Subcutaneous abdominal adipose tissue (tissue), 5 donors: ENCODE measurements at regions not wholly inside any gene's neighbourhood (a gene's known extent, or its start where the extent isn't known, plus 50 kb on each side); places are given as distances from the start of the nearest gene placed in this dataset.

Experiments used
- H3K27ac ChIP-seq: one replicate; pipeline ENCODE4 v1.7.0; 2013; ENCODE audit warnings: low read depth, mild to moderate bottlenecking, inconsistent platforms, low read length, moderate library complexity
- H3K27me3 ChIP-seq, 5 donors: one replicate each; pipeline ENCODE4 v1.7.0; 2013; ENCODE audit warnings: low read length in 5 of 5, inconsistent platforms in 1 of 5; ENCODE audit not compliant: control insufficient read depth in 5 of 5, insufficient read depth in 4 of 5
- H3K36me3 ChIP-seq, 5 donors: one replicate each; pipeline ENCODE4 v1.7.0; 2013; ENCODE audit warnings: low read length in 5 of 5; ENCODE audit not compliant: control insufficient read depth in 5 of 5, insufficient read depth in 5 of 5
- H3K4me1 ChIP-seq, 5 donors: one replicate each; pipeline ENCODE4 v1.7.0; 2013; ENCODE audit warnings: low read length in 5 of 5, mild to moderate bottlenecking in 3 of 5, moderate library complexity in 1 of 5; ENCODE audit not compliant: control insufficient read depth in 5 of 5, insufficient read depth in 5 of 5
- H3K4me3 ChIP-seq, 5 donors: one replicate each; pipeline ENCODE4 v1.7.0; 2013; ENCODE audit warnings: low read length in 5 of 5, low read depth in 1 of 5
- H3K9ac ChIP-seq, 5 donors: one replicate each; pipeline ENCODE4 v1.7.0; 2013; ENCODE audit warnings: low read length in 5 of 5, mild to moderate bottlenecking in 4 of 5, moderate library complexity in 3 of 5
- H3K9me3 ChIP-seq, 5 donors: one replicate each; pipeline ENCODE4 v1.7.0; 2013; ENCODE audit warnings: low read length in 5 of 5; ENCODE audit not compliant: control insufficient read depth in 5 of 5
- donor health status: healthy.
- donor health status: healthy.
- donor health status: healthy.
- donor health status: healthy.
- donor health status: healthy.

DNA sequence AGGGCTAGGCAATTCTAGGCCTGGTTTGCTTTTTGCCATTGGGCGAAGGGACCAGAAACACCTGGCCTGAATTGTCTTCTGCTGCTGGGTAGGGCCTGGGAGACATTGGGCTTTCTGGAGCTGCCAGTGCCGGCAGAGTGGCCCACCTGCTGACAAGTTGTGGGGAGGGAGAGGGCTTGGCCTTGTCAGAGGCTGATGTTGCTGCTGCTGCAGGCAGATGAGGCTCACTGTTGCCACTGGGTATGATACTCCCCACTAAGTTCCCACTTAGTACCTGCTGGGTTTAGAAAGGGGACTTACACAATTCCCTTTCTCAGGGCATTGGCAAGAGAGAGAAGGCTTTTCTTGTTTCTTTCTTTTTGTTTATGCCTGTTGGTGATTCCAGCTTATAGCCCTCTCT lies 289.6 kb upstream of the NPVF start:
- Histone ChIP-seq H3K27me3 (no peaks in the 10 kb centered on the region), H3K36me3 (no peaks in the 10 kb centered on the region), H3K9ac (no peak overlapping the region), H3K9me3 (no peaks in the 10 kb centered on the region), H3K4me1 (no peaks in the 10 kb centered on the region), H3K27ac (no peak overlapping the region), H3K4me3 (no peak overlapping the region)

DNA sequence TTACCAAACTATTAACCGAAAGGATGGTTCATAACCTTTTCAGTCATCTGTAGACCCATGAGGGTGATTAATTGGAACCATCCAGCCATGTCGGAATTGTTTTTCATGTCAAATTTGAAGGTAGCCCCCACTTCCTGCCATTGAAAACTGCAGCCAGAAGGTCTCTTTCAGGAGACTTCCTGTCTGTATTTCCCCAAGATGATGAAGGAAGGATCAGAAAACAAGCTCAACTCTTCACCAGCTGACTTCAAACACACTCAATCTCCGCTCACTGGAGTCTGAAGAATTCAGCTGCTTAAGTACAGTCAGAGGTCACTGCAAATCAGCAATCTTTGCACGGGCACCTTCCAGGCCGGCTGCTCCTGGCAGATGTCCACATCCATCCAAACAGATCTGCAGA lies 291.7 kb upstream of the NPVF start:
- H3K4me3 ChIP-seq: no peak overlapping the region
- no peaks in the 10 kb centered on the region for H3K4me1 ChIP-seq
- no peaks in the 10 kb centered on the region for H3K27me3 ChIP-seq
- H3K36me3 ChIP-seq: no peaks in the 10 kb centered on the region
- H3K9me3 ChIP-seq: no peaks in the 10 kb centered on the region
- H3K9ac ChIP-seq: no peak overlapping the region
- H3K27ac ChIP-seq: no peak overlapping the region

DNA sequence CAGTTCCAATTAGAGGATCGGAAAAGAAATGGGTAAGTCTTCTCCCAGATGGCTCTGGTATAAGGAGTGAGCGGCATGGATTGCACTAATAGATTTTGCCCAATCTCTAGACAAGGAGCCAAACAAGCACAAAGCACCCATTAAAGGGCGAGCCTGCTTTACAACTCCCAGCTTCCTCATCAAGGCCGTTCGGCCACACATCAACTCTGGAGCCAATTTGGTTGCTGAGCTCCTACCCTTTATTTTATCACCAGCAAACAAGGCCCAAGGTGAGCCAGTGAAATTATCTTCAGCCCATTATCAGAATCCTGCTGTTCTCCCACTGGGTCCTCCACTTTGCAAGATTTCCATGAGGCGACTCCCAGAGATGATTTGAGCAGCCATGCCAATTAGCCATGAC lies 292.2 kb upstream of the NPVF start:
- H3K27me3 ChIP-seq: no peaks in the 10 kb centered on the region
- no peaks in the 10 kb centered on the region for H3K9me3 ChIP-seq
- no peak overlapping the region for H3K27ac ChIP-seq
- H3K36me3 ChIP-seq: no peaks in the 10 kb centered on the region
- H3K9ac ChIP-seq: no peak overlapping the region
- no peak overlapping the region for H3K4me3 ChIP-seq
- H3K4me1 ChIP-seq: no peaks in the 10 kb centered on the region

DNA sequence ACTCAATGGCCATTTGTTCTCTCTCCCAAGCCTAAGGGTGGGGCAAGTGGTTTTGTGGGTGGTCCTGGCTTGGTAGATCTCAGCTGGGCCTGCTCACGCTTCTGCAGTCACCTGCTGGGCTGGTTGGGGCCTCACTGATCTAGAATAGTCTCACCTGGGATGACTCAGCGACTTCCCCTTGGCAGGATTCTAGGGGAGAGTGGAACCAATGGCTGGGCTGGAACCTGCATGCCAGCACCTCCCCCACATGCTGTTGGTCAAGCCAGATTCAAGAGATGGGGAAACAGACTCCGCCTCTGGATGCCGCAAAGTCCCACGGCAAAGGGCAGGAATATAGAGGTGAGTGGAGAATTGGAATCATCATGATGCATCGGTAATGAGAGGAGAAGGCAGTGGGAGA lies 292.9 kb upstream of the NPVF start:
- Histone ChIP-seq H3K27ac (no peak overlapping the region), H3K27me3 (no peaks in the 10 kb centered on the region), H3K9ac (no peak overlapping the region), H3K9me3 (no peaks in the 10 kb centered on the region), H3K4me3 (no peak overlapping the region), H3K36me3 (no peaks in the 10 kb centered on the region), H3K4me1 (no peaks in the 10 kb centered on the region)

DNA sequence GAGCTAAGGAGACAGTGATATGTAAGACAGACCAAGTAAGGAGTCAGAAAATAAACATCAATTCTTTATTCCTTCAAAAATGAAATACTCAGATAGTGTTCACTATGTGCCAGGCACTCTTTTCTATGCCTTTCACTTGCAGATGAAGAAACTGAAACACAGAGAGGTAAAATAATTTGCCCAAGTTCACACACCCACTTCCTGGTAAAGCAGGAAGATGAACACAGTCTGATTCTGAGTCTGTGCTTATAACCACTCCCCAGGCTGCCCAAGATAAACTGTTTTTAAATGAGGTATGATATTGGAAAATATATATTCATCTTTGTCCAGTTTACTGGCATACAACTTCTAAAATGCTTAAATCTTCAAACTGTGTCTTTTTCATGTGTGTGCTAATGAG lies 294.4 kb upstream of the NPVF start:
- no peaks in the 10 kb centered on the region for H3K4me1 ChIP-seq
- no peak overlapping the region for H3K4me3 ChIP-seq
- no peak overlapping the region for H3K27ac ChIP-seq
- no peaks in the 10 kb centered on the region for H3K27me3 ChIP-seq
- no peaks in the 10 kb centered on the region for H3K36me3 ChIP-seq
- no peaks in the 10 kb centered on the region for H3K9me3 ChIP-seq
- no peak overlapping the region for H3K9ac ChIP-seq

DNA sequence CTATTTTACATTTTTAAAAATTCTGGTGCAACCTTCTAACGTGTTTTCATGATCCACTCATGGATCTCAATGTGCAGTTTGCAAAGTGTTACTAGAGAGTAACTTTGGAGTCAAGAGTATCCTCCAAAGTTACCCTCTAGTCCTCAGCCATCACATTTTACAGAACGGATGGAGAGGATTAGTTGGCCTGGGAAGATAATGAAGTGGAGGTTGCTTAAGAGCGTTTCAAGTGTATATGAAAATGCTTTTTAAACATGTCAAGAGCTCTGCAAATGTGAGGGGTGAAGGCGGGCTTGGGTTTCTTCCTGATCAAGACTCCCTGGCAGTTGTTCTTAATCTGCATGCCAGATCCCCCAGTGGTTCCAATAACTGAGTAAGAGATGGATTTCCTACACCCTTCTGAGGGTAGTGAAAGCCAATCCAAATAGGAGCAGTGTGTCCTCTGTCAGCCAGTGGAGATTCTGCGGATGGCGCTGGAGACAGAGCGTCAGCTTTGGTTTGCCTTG lies 299.4 kb upstream of the NPVF start:
- H3K27me3 ChIP-seq: no peaks in the 10 kb centered on the region
- no peaks in the 10 kb centered on the region for H3K9me3 ChIP-seq
- H3K4me3 ChIP-seq: no peak overlapping the region
- no peak overlapping the region for H3K27ac ChIP-seq
- H3K36me3 ChIP-seq: no peaks in the 10 kb centered on the region
- H3K4me1 ChIP-seq: no peaks in the 10 kb centered on the region
- H3K9ac ChIP-seq: no peak overlapping the region

DNA sequence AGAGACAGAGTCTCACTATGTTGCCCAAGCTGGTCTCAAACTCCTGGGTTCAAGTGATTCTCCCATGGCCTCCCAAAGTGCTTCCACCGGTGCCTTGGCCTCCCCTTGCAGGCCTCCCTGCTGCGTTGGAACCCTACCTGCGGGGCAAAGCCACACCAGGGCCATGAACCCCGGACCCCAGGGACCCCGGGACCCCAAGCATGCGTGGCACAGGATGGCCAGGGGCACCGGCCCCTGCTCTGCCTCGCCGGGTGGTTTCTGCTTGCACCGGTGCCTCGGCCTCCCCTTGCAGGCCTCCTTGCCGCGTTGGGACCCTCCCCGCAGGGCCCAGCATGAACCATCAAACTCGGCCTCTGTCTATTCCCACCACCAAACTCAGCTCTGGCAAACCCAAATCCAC lies 301.0 kb upstream of the NPVF start:
- H3K27ac ChIP-seq: no peak overlapping the region

DNA sequence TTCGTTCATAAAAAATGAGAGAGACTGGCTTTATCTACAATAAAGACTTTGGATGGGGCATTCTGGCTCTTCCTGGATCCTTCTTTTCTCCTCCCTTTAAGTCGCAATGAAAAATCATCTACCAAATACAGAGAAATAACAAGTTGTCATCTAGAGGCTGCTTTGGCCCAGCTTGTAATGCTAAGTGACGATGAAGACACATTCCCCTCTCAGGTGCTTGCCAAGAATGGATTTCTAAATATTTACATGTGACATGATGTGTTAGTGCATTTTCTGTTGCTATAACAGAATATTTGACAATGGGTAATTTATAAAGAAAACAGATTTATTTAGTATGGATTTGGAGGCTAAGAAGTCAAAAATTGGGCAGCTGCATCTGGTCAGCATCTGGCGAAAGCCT lies 308.6 kb upstream of the NPVF start:
- Histone ChIP-seq H3K27me3 (no peaks in the 10 kb centered on the region), H3K36me3 (no peaks in the 10 kb centered on the region), H3K4me3 (no peak overlapping the region), H3K9me3 (no peaks in the 10 kb centered on the region), H3K9ac (no peak overlapping the region), H3K4me1 (no peaks in the 10 kb centered on the region), H3K27ac (no peak overlapping the region)

More for the DNA sequence above, 301.0 kb upstream of the NPVF start:
- Histone ChIP-seq H3K9me3 (no peaks in the 10 kb centered on the region), H3K9ac (no peak overlapping the region), H3K4me1 (no peaks in the 10 kb centered on the region), H3K36me3 (no peaks in the 10 kb centered on the region), H3K4me3 (no peak overlapping the region), H3K27me3 (no peaks in the 10 kb centered on the region)

DNA sequence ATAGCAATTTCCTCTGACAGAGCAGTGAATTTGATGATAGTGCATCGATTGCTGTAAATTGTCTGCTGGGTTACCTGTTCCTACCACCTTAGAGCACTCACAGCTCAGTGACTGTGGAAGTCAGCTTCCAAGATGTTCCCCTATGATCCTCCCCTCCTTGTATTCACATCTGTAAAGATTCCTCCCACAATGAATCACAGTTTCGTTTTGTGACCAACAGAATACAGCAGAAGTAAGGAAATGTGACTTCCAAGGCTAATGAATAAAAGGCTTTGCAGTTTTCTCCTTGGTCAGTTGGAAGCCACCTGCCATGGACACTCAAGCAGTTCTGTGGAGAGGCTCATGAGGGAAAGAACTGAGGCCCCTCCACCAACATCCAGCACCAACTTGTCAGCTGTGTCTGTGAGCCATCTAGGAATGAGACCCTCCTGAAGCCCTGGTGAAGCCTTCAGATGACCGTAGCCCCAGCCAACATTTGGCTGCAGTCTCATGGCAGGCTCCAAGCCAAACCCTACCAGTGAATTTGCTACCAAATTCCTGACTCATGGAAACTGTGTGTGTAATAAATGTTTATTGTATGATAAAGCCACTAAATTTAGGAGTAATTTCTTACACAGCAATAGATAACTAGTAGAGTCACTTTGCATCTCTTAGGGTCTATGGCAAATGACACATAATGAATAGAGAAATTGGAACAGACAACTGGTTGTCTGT lies 309.5 kb upstream of the NPVF start:
- no peak overlapping the region for H3K4me3 ChIP-seq
- H3K36me3 ChIP-seq: no peaks in the 10 kb centered on the region
- no peaks in the 10 kb centered on the region for H3K9me3 ChIP-seq
- no peaks in the 10 kb centered on the region for H3K27me3 ChIP-seq
- H3K27ac ChIP-seq: no peak overlapping the region
- no peak overlapping the region for H3K9ac ChIP-seq
- no peaks in the 10 kb centered on the region for H3K4me1 ChIP-seq

DNA sequence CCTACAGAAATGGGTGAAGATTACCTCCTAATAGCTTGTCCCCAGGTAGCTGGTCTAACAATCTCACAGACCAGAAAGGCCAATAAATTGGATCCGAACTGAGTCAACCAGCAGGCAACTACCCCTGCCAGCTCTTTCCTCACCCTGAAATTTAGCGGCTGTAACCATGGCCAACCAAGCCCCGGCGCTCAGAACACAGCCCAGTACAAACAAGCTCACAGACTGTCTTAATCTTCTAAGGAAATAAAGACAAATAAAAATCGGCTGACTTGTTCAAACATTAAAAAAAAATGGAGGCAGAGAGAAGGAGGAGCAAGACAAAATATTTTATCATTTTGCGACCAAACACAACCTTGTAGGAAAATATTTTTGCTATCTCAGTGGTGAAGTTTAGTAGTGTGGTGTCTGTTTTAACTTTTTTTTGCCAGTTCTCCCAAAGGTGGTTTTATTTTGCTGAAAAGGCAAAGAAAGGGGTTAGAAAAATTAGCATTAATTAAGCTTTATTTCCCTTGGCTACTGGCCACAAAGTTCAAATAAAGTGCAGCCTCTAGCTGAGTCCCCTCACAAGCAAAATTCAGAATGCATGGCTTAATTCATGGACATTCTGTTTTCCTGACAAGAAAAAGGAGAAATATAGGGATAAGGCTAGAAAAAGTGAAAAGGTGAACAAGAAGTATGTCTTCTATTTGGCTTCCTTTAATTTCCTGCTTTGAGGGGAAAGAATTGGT lies 313.0 kb upstream of the NPVF start:
- Histone ChIP-seq H3K27me3 (no peaks in the 10 kb centered on the region), H3K27ac (no peak overlapping the region), H3K9ac (no peak overlapping the region), H3K9me3 (no peaks in the 10 kb centered on the region), H3K4me3 (no peak overlapping the region), H3K36me3 (no peaks in the 10 kb centered on the region), H3K4me1 (peaks cover 0 to 12% (median 7%) of the 10 kb centered on the region in 5 donors)
